ENCODE measurements at regions not wholly inside any gene's neighbourhood (a gene's known extent, or its start where the extent isn't known, plus 50 kb on each side); places are given as distances from the start of the nearest gene placed in this dataset.

DNA sequence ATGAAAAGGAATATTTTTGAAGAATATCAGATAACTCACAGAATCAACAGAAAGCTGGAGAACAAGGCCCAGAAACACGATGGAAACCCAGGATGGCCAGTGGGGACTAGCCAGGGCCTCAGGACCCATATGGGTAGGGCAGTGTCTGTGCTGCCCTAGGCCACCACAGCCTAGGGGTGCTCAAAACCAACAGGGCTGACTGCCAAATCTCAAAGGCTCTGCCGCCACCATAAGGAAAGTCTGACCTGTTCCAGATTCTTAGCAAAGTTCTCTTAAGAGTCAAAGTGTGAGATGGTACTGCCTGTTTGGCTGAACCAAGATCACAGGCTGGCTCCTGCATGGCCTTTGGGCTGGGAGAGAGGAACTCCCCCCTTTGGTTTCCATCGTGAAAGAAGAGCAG, 164.7 kb upstream of the CTTNBP2NL start:
- Histone ChIP-seq H3K4me3 (replicated peaks in 1 of 3; ENCODE audit: low read depth in 2 of 3, low read length in 3 of 3) (no peak overlapping the region), H2AFZ (ENCODE audit: insufficient read depth, low read depth, low read length, poor library complexity, severe bottlenecking) (no peak overlapping the region), H3K79me2 (ENCODE audit: insufficient read depth, low read length) (no peaks in the 10 kb centered on the region), H3K27ac (ENCODE audit: low read depth in 1 of 2, low read length in 2 of 2) (no peak overlapping the region), H3K9me3 (replicated peaks in 1 of 2; ENCODE audit: control insufficient read depth in 1 of 2, insufficient read depth in 1 of 2, low read length in 2 of 2) (peaks cover 6 to 10% of the 10 kb centered on the region in 2 donors), H3K4me2 (replicated peaks; ENCODE audit: extremely low read depth, low read length, poor library complexity, severe bottlenecking) (no peak overlapping the region), H4K20me1 (ENCODE audit: insufficient read depth, low read length) (no peaks in the 10 kb centered on the region), H3K4me1 (ENCODE audit: control insufficient read depth in 1 of 2, insufficient read depth in 2 of 2, low read length in 2 of 2) (no peaks in the 10 kb centered on the region), H3K9ac (ENCODE audit: insufficient read depth, low read length, poor library complexity, severe bottlenecking) (no peak overlapping the region), H3K36me3 (replicated peaks in 1 of 2; ENCODE audit: control insufficient read depth in 1 of 2, insufficient read depth in 2 of 2, low read length in 2 of 2) (no peaks in the 10 kb centered on the region), H3K27me3 (ENCODE audit: control insufficient read depth in 2 of 2, insufficient read depth in 2 of 2, low read length in 2 of 2) (no peaks in the 10 kb centered on the region)
- H3K4me1 Mint-ChIP-seq: no peaks in the 10 kb centered on the region
- intact Hi-C loops (cut with micrococcal nuclease): no loop called here
- H3K4me3 Mint-ChIP-seq: no peak overlapping the region
- no peak overlapping the region for H3K27ac Mint-ChIP-seq
- WGBS (ENCODE audit: insufficient coverage): 100% methylated on average over 1 of the region's 3 CpGs
- H3K27me3 Mint-ChIP-seq (ENCODE audit: low read depth in 3 of 3): peaks cover 2 to 4% (median 3%) of the 10 kb centered on the region in 3 donors
- peaks cover 0 to 13% (median 4%) of the 10 kb centered on the region in 7 donors for H3K9me3 Mint-ChIP-seq
- no peak for DNase-seq
- no peak for TF ChIP-seq CTCF (IDR thresholded peaks at IDR 0.05)
- no peaks in the 10 kb centered on the region for H3K36me3 Mint-ChIP-seq

GRCh38 chr1:112232848-112233247, 163.2 kb upstream of the CTTNBP2NL start:
- Mint-ChIP-seq H3K27ac (no peak overlapping the region), H3K36me3 (no peaks in the 10 kb centered on the region), H3K4me1 (no peaks in the 10 kb centered on the region), H3K9me3 (peaks cover 0 to 13% (median 6%) of the 10 kb centered on the region in 7 donors), H3K4me3 (no peak overlapping the region), H3K27me3 (ENCODE audit: low read depth in 3 of 3) (peaks cover 2 to 4% (median 3%) of the 10 kb centered on the region in 3 donors)
- 93% methylated on average over 3 of the region's 3 CpGs for WGBS (ENCODE audit: insufficient coverage)
- DNase-seq: no peak
- H3K4me2 ChIP-seq (replicated peaks; ENCODE audit: extremely low read depth, low read length, poor library complexity, severe bottlenecking): no peak overlapping the region
- no peaks in the 10 kb centered on the region for H3K36me3 ChIP-seq (replicated peaks in 1 of 2; ENCODE audit: control insufficient read depth in 1 of 2, insufficient read depth in 2 of 2, low read length in 2 of 2)
- no peak overlapping the region for H2AFZ ChIP-seq (ENCODE audit: insufficient read depth, low read depth, low read length, poor library complexity, severe bottlenecking)
- no peaks in the 10 kb centered on the region for H3K79me2 ChIP-seq (ENCODE audit: insufficient read depth, low read length)
- H3K4me1 ChIP-seq (ENCODE audit: control insufficient read depth in 1 of 2, insufficient read depth in 2 of 2, low read length in 2 of 2): no peaks in the 10 kb centered on the region
- H3K9me3 ChIP-seq (replicated peaks in 1 of 2; ENCODE audit: control insufficient read depth in 1 of 2, insufficient read depth in 1 of 2, low read length in 2 of 2): peaks cover 6 to 10% of the 10 kb centered on the region in 2 donors
- TF ChIP-seq CTCF (IDR thresholded peaks at IDR 0.05): no peak
- no peak overlapping the region for H3K4me3 ChIP-seq (replicated peaks in 1 of 3; ENCODE audit: low read depth in 2 of 3, low read length in 3 of 3)
- H3K27ac ChIP-seq (ENCODE audit: low read depth in 1 of 2, low read length in 2 of 2): no peak overlapping the region
- H3K9ac ChIP-seq (ENCODE audit: insufficient read depth, low read length, poor library complexity, severe bottlenecking): no peak overlapping the region
- intact Hi-C loops (cut with micrococcal nuclease): no loop called here
- H3K27me3 ChIP-seq (ENCODE audit: control insufficient read depth in 2 of 2, insufficient read depth in 2 of 2, low read length in 2 of 2): no peaks in the 10 kb centered on the region
- no peaks in the 10 kb centered on the region for H4K20me1 ChIP-seq (ENCODE audit: insufficient read depth, low read length)

Measured in CD14-positive monocyte (primary cell).